ENCODE measurements at regions not wholly inside any gene's neighbourhood (a gene's known extent, or its start where the extent isn't known, plus 50 kb on each side); places are given as distances from the start of the nearest gene placed in this dataset.

DNA sequence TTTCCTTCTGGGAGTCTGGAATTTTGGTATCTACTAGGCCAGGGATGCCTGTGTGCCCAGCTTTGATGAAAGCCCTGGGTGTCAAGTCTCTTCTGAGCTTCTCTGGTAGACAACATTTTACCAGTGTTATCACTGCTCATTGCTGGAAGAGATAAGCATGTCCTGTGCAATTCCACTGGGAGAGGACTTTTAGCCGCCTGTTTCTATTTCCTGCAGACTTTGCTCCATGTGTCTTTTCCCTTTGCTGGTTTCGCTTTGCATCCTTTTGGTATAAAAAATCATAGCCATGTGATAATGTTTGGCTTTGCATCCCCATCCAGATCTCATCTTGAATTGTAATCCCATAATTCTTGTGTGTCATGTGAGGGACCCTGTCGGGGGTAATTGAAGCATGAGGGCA is 163.2 kb downstream of the SLC28A3 start:
- H3K4me3 ChIP-seq, result no peak overlapping the region
- DNase-seq, result no peak
- no peaks in the 10 kb centered on the region for H3K27me3 ChIP-seq
- no peaks in the 10 kb centered on the region for H3K9me3 ChIP-seq
- TF ChIP-seq, protein P1, sequence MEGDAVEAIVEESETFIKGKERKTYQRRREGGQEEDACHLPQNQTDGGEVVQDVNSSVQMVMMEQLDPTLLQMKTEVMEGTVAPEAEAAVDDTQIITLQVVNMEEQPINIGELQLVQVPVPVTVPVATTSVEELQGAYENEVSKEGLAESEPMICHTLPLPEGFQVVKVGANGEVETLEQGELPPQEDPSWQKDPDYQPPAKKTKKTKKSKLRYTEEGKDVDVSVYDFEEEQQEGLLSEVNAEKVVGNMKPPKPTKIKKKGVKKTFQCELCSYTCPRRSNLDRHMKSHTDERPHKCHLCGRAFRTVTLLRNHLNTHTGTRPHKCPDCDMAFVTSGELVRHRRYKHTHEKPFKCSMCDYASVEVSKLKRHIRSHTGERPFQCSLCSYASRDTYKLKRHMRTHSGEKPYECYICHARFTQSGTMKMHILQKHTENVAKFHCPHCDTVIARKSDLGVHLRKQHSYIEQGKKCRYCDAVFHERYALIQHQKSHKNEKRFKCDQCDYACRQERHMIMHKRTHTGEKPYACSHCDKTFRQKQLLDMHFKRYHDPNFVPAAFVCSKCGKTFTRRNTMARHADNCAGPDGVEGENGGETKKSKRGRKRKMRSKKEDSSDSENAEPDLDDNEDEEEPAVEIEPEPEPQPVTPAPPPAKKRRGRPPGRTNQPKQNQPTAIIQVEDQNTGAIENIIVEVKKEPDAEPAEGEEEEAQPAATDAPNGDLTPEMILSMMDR (IDR thresholded peaks at IDR 0.05), result no peak
- no peaks in the 10 kb centered on the region for H3K4me1 ChIP-seq
- H3K27ac ChIP-seq, result no peak overlapping the region
- H3K36me3 ChIP-seq, result no peaks in the 10 kb centered on the region

DNA sequence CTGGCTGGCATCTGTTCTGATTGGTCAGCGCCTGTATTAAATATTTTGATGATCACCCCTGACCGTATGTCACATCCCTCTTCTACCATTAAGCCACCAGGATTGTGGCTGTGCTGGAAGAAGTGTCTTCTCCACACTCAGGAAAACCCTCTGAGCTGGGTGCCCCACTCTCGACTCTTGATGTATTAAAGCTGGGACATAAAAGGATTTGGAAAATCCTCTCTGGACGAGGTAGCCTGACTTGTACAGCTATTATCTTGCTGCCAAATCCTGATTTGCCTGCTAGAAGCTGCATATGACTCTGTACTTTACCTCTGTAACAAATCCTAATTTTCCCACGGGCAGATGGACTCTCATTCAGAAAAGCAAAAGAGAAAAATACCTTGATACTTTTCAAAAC is 161.0 kb downstream of the SLC28A3 start:
- Histone ChIP-seq H3K4me1 (no peaks in the 10 kb centered on the region), H3K9me3 (no peaks in the 10 kb centered on the region), H3K27me3 (no peaks in the 10 kb centered on the region), H3K4me3 (no peak overlapping the region), H3K36me3 (no peaks in the 10 kb centered on the region), H3K27ac (no peak overlapping the region)
- DNase-seq, result no peak
- TF ChIP-seq, protein P1 (IDR thresholded peaks at IDR 0.05), result no peak
- TF ChIP-seq POLR2A (IDR thresholded peaks at IDR 0.05), result no peak

DNA sequence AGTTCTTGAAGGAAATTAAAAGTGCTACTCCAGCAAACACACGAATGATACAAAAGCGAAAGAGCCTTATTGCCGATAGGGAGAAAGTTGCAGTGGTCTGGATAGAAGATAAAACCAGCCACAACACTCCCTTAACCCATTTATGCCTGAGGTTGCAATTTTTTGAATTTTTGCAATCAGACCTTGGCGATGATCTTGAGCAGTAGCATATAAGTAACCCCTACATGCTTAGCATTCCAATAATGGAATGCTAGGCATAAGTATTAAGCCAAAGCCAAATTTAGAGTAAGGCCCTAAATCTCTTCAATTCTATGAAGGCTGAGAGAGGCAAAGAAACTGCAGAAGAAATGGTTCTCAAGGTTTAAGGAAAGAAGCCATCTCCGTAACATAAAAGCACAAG is 153.5 kb downstream of the SLC28A3 start:
- no peak overlapping the region for H3K4me3 ChIP-seq
- TF ChIP-seq POLR2A (IDR thresholded peaks at IDR 0.05), result no peak
- TF ChIP-seq, protein P1 (IDR thresholded peaks at IDR 0.05), result no peak

DNA sequence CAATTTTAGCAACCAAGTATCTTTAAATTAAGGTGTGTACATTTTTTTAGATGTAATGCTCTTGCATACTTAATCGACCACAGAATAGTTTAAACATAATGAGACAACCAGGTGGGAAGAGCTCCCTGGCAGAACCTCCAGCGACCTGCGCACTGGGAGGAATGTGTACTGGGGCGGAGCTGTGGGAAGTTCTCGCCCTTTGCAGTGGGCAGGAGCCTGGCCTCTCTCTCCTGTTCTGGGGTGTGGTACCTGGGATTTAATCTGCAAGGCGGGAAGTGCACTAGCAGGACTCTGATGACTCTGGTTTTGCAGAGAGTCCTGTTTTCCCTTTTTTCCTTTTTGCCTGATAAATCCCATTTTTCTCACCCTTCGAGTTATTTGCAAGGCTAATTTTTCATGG is 150.7 kb downstream of the SLC28A3 start:
- Histone ChIP-seq H3K27ac (no peak overlapping the region), H3K4me3 (no peak overlapping the region), H3K4me1 (no peaks in the 10 kb centered on the region), H3K9me3 (no peaks in the 10 kb centered on the region), H3K27me3 (no peaks in the 10 kb centered on the region), H3K36me3 (no peaks in the 10 kb centered on the region)
- no peak for DNase-seq
- no peak for TF ChIP-seq POLR2A (IDR thresholded peaks at IDR 0.05)
- TF ChIP-seq, protein P1 (IDR thresholded peaks at IDR 0.05), result no peak

More for the DNA sequence above, 153.5 kb downstream of the SLC28A3 start:
- no peak overlapping the region for H3K27ac ChIP-seq
- no peaks in the 10 kb centered on the region for H3K9me3 ChIP-seq
- no peaks in the 10 kb centered on the region for H3K27me3 ChIP-seq
- no peak for DNase-seq
- no peaks in the 10 kb centered on the region for H3K36me3 ChIP-seq
- no peaks in the 10 kb centered on the region for H3K4me1 ChIP-seq

DNA sequence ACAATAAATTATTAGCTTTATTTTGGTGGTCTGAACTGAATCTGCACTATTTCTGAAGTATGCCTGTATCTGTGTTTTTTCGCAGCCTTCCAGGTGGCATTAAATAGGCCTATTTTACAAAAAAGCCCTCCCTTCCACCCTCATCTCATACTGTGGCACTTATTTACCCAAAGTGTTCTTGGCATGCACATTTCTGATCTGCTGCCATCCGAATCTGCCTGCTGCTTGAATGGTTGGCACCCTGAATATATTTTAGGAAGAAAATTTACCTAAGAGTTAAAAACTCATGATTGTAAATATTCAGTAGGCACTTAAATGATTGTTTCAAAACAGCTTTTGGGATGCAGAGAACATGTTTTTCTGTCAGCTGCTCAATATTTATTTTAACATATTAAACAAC is 150.1 kb downstream of the SLC28A3 start:
- no peak overlapping the region for H3K27ac ChIP-seq
- H3K27me3 ChIP-seq, result no peaks in the 10 kb centered on the region
- no peaks in the 10 kb centered on the region for H3K9me3 ChIP-seq
- TF ChIP-seq, protein P1 (IDR thresholded peaks at IDR 0.05), result no peak
- TF ChIP-seq POLR2A (IDR thresholded peaks at IDR 0.05), result no peak
- no peaks in the 10 kb centered on the region for H3K4me1 ChIP-seq
- H3K36me3 ChIP-seq, result no peaks in the 10 kb centered on the region
- no peak for DNase-seq
- H3K4me3 ChIP-seq, result no peak overlapping the region

DNA sequence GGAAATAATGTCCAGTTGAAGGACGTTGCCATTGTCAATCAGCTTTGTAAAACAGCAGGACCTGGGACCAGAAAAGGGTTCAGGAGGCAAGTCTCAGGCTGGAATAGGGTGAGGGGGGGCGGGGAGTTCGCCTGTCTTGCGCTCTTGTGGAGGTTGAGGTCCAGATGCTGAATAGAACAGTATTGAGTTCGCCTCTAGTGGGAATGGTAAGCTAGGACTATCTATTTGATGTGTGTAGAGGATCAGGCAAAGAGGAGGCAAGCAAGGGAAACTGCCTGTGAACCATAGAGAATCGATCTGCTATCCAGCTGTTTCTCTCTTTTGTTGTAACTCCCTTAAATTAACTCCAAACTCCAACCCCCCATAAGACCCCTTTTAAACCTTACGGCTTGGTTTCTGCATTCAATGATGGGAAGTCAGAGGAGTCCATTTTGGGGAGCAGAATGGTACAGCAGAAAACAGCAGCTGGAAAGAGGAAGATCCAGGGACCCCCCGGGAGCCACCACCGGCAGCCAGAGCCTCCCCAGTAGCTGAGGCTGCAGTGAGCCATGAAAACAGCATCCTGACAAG is 133.7 kb downstream of the SLC28A3 start:
- Histone ChIP-seq H3K9me3 (no peaks in the 10 kb centered on the region), H3K4me1 (no peaks in the 10 kb centered on the region), H3K27ac (no peak overlapping the region), H3K4me3 (no peak overlapping the region), H3K36me3 (no peaks in the 10 kb centered on the region), H3K27me3 (no peaks in the 10 kb centered on the region)
- TF ChIP-seq, protein P1 (IDR thresholded peaks at IDR 0.05), result no peak
- DNase-seq, result no peak
